Vagina (tissue), 2 donors: ENCODE measurements at regions not wholly inside any gene's neighbourhood (a gene's known extent, or its start where the extent isn't known, plus 50 kb on each side); places are given as distances from the start of the nearest gene placed in this dataset.

ENCODE experiments used
- POLR2A ChIP-seq, 2 donors: fragments of 450-650 bp; IDR thresholded peaks; one replicate each; pipeline ENCODE4 v1.6.1; 2017; ENCODE audit warnings: antibody characterized with exemption in 2 of 2, mild to moderate bottlenecking in 2 of 2, moderate library complexity in 2 of 2
- POLR2AphosphoS5 ChIP-seq, 2 donors: sonication (generic); formaldehyde crosslinking; IDR thresholded peaks; one replicate each; pipeline ENCODE4 v1.9.0; 2017; ENCODE audit warnings: antibody characterized with exemption in 2 of 2, mild to moderate bottlenecking in 2 of 2, low read depth in 1 of 2; ENCODE audit not compliant: insufficient read depth in 1 of 2
- TF ChIP-seq, protein P1 (sequence below), 3 experiments: fragments of 450-650 bp in 2 of 3; fragments of 200-600 bp in 1 of 3; sonication (generic) in 1 of 3; IDR thresholded peaks; one replicate each; pipeline ENCODE4 v1.5.1; 2017 to 2019; ENCODE audit warnings: antibody characterized with exemption in 3 of 3, mild to moderate bottlenecking in 2 of 3, moderate library complexity in 2 of 3

DNA sequence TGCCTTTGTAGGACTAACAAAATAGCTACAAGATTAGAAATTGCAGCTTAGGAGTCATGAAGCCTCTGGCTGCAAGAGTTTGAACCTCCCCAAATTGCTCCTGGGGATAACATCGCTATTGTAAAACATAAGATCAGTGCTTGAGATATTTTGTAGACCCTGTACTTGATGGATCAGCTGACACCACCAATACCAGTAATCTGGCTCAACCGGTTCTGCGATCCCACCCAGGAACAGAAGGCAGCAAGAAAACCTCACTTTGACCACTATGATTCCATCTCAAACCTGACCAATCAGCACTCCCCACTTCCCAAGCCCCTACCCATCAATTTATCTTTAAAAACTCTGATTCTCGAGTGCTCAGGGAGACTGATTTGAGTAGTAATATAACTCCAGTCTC is 206.9 kb upstream of the ADRA1D start:
- TF ChIP-seq POLR2A (IDR thresholded peaks at IDR 0.05) (no peak), POLR2AphosphoS5 (IDR thresholded peaks at IDR 0.05; ENCODE audit: insufficient read depth in 1 of 2, low read depth in 1 of 2) (no peak)
- TF ChIP-seq, protein P1, sequence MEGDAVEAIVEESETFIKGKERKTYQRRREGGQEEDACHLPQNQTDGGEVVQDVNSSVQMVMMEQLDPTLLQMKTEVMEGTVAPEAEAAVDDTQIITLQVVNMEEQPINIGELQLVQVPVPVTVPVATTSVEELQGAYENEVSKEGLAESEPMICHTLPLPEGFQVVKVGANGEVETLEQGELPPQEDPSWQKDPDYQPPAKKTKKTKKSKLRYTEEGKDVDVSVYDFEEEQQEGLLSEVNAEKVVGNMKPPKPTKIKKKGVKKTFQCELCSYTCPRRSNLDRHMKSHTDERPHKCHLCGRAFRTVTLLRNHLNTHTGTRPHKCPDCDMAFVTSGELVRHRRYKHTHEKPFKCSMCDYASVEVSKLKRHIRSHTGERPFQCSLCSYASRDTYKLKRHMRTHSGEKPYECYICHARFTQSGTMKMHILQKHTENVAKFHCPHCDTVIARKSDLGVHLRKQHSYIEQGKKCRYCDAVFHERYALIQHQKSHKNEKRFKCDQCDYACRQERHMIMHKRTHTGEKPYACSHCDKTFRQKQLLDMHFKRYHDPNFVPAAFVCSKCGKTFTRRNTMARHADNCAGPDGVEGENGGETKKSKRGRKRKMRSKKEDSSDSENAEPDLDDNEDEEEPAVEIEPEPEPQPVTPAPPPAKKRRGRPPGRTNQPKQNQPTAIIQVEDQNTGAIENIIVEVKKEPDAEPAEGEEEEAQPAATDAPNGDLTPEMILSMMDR (IDR thresholded peaks at IDR 0.05), result no peak
